ENCODE measurements at regions not wholly inside any gene's neighbourhood (a gene's known extent, or its start where the extent isn't known, plus 50 kb on each side); places are given as distances from the start of the nearest gene placed in this dataset.

- DNase-seq = no peak
- H3K36me3 ChIP-seq (ENCODE audit: insufficient read depth in 1 of 2, low read depth in 1 of 2) = no peaks in the 10 kb centered on the region
- H3K27me3 ChIP-seq (ENCODE audit: insufficient read depth in 3 of 3, low read length in 2 of 3) = no peaks in the 10 kb centered on the region
- no peak for ATAC-seq
- WGBS, 3 donors = 90 to 91% (median 91%) methylated on average over 13 to 14 of the region's 14 CpGs
- no peaks in the 10 kb centered on the region for H3K4me1 ChIP-seq
- no peak overlapping the region for H3K4me3 ChIP-seq
- no peaks in the 10 kb centered on the region for H3K9me3 ChIP-seq
- H3K27ac ChIP-seq = no peak overlapping the region
- intact Hi-C loops (cut with DNase I) = no loop called here
- no peak for TF ChIP-seq CTCF (IDR thresholded peaks at IDR 0.05)
Observed at GRCh38 chr2:128812183-128812940, 493.7 kb upstream of the HS6ST1 start.

GRCh38 chr2:128813352-128814034, 494.8 kb upstream of the HS6ST1 start:
- ATAC-seq (no peak), DNase-seq (no peak)
- Histone ChIP-seq H3K36me3 (ENCODE audit: insufficient read depth in 1 of 2, low read depth in 1 of 2) (no peaks in the 10 kb centered on the region), H3K4me3 (no peak overlapping the region), H3K27me3 (ENCODE audit: insufficient read depth in 3 of 3, low read length in 2 of 3) (no peaks in the 10 kb centered on the region), H3K9me3 (no peaks in the 10 kb centered on the region), H3K4me1 (no peaks in the 10 kb centered on the region), H3K27ac (no peak overlapping the region)
- 70 to 87% (median 72%) methylated on average over 7 of the region's 7 CpGs for WGBS, 3 donors
- no peak for TF ChIP-seq CTCF (IDR thresholded peaks at IDR 0.05)
- intact Hi-C loops (cut with DNase I) = no loop called here

GRCh38 chr2:128815248-128815647, 496.6 kb upstream of the HS6ST1 start:
- no peak overlapping the region for H3K4me3 ChIP-seq
- no peak for DNase-seq
- TF ChIP-seq CTCF (IDR thresholded peaks at IDR 0.05) = no peak
- no peaks in the 10 kb centered on the region for H3K27me3 ChIP-seq (ENCODE audit: insufficient read depth in 3 of 3, low read length in 2 of 3)
- no peaks in the 10 kb centered on the region for H3K4me1 ChIP-seq
- no peaks in the 10 kb centered on the region for H3K9me3 ChIP-seq
- WGBS, 3 donors = 62 to 78% (median 75%) methylated on average over 3 of the region's 3 CpGs
- intact Hi-C loops (cut with DNase I) = no loop called here
- H3K27ac ChIP-seq = no peak overlapping the region
- H3K36me3 ChIP-seq (ENCODE audit: insufficient read depth in 1 of 2, low read depth in 1 of 2) = no peaks in the 10 kb centered on the region
- ATAC-seq = no peak

- TF ChIP-seq CTCF (IDR thresholded peaks at IDR 0.05) = no peak
- no peaks in the 10 kb centered on the region for H3K9me3 ChIP-seq
- no peaks in the 10 kb centered on the region for H3K4me1 ChIP-seq
- WGBS, 3 donors = 40 to 44% (median 44%) methylated on average over 5 of the region's 5 CpGs
- no peak overlapping the region for H3K27ac ChIP-seq
- H3K36me3 ChIP-seq (ENCODE audit: insufficient read depth in 1 of 2, low read depth in 1 of 2) = no peaks in the 10 kb centered on the region
- ATAC-seq (no peak), DNase-seq (no peak)
- no peak overlapping the region for H3K4me3 ChIP-seq
- H3K27me3 ChIP-seq (ENCODE audit: insufficient read depth in 3 of 3, low read length in 2 of 3) = no peaks in the 10 kb centered on the region
- intact Hi-C loops (cut with DNase I) = no loop called here
Observed at GRCh38 chr2:128817171-128817570, 498.5 kb upstream of the HS6ST1 start.

All from psoas muscle (tissue), 7 donors.